ENCODE measurements at regions not wholly inside any gene's neighbourhood (a gene's known extent, or its start where the extent isn't known, plus 50 kb on each side); places are given as distances from the start of the nearest gene placed in this dataset.
A peak's percentile ranks its signal among the peaks of the same experiment; 100 is the strongest.
"Not testable (repeated sequence)": the region's sequence is repeated elsewhere in the genome, so short reads cannot be mapped to it uniquely, and the experiment has no call there.

DNA sequence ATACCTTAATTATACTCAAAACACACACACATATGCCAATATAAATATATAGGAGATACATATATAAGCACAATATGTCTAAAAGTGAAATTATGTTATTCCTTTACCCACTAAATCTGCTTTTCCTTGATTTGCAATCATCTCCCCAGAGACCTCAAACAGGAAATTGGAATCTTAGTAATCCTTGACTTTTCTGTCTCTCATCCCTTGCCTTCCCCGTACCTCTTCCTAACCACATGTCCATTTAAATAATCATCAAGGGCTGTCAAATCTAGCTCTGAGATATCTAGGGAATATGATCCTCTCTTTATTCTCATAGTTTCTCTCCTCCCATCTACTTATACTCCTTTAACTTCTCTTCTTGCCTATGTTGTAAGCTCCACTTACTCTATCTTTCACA is 336.6 kb downstream of the HGF start:
- DNase-seq (ENCODE audit: low read depth): no peak

DNA sequence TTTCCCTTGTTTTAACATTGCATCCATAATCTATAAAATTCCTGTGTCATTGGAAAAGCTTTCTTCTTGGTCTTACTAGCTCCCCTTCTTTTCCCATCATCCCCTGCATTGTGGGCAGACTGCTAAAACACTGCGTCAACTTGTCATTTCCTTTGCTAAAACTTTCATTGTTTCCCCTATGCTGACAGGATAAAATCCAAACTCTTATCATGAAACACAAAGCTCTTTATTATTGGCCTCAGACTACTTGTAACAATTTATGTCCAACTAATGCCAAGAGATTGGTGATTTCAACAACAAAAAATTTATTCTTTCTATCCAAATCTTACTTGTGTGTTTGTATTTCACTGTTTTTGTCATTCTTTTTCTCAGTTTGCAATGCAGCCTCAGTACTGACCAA is 339.1 kb downstream of the HGF start:
- no peak for DNase-seq (ENCODE audit: low read depth)

DNA sequence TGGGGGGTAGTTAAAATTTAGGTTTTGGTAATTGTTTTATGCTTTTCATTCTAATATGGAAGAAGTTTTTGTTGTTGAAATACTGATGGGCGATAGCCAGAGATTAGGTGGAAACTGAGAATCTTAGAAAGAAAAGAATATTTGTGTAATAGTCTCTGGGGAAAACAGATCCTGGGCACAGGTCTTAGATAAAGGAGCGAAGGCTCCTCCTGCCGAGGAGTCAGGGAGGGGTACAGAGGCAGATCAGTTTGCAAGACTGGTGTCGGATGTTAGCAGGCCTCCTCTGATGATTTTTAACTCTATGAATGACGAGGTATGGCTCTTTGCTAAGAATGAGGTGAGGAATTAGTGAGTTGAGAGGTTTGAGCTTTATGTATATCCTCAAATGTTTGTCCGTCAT is 339.7 kb downstream of the HGF start:
- no peak for DNase-seq (ENCODE audit: low read depth)

DNA sequence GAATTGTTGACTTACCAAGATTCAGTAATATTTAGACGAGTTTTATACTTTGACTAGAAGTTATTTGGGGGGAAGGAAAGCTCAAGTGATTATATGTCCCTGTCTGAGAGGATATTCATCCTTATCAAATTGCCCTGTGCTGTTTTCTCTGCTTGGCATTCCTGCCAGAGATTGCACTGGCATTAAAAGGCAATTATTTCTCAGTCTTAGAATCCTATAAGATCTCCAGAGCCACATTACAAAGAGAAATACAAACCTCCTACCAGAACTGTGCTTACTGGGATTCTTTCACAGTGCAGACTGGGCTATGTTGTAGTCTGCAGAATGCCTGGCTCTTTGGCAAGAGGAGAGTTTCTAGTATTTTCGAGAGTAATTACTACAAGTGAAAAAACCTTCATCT is 342.4 kb downstream of the HGF start:
- DNase-seq (ENCODE audit: low read depth): no peak

DNA sequence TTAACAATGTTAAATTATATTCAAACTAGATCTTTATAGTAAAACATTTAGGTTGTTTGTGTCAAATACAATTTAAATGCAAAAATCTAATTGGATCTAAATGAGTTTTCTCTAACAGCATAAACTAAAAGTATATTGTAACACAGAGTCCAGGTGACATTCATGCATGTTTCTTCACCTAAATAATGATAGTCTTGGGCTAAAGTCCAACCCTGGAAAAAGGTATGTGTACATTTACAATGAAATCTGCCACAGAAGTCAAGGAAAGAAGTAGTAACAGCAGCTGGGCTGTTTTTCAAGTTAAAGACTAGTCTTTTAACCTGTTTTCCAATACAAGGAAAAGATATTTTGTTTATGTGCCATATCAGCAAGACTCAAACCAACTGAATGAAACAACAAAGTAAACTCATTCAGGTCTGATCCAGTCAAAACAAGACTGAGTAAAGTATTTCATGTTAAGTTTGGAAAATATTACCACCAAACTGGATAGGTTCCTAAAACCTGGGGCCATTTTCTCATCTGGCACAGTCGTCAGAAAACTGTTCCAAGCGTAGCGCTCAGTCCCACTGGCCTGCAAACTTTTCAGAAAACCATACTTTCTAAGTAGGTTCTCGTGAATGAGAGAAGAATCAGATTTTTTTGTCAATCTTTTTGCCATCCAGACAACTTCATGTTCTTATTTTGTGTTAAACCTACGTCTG is 349.2 kb downstream of the HGF start:
- DNase-seq (ENCODE audit: low read depth): no peak

DNA sequence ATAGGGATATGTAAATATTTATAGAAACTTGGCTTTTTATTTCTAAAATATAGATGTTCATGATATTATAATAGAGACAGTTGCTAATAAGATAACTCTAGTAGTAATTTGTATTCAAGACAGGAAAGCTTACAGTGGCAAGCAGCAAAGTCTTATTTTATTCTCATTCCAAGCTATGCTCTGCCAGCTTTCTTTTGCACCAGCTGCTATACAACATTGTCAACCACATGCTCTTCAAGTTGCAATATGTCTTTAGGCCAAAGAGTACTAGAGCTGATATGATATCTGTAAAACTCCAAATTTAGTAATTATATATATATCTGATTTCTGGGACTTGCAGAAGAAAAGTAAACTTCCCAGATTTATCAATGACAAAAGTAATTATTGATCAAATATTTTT is 350.1 kb downstream of the HGF start:
- no peak for DNase-seq (ENCODE audit: low read depth)

DNA sequence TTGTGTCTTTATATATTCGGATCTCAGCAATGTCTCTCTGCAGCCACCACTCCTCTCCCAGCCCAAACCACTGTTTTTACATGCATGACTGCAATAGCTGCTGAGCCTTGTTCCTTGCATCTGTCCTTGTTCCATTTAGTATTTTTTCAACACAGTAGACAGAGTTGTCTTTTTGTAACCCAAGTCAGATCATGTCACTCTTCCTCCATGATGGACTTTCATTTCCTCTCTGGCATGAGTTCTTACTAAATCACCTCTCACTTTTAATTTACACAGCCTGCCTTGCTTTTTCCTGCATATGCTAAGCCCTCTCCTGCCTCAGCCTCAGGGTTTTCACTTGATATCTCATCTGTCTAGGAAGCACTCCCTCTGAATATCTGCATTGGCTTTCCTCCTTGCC is 353.2 kb downstream of the HGF start:
- no peak for DNase-seq (ENCODE audit: low read depth)

DNA sequence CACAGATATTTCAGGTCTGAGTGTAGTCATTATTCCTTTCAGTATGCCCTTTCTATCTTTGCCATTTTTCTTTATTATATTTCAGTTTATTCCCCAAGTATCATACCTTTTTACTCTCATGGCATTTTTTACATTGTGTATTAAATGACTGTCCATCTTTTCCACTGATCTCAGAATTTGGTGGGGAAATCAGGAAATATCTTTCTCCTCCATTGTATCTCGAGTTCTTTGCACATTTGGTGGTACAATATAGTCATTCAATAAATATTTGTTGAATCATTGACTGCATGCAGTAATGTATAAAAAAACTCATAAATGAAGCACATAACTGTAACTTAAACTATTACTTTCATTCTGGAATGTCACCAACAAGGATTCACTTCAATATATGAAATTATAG is 354.7 kb downstream of the HGF start:
- no peak for DNase-seq (ENCODE audit: low read depth)

DNA sequence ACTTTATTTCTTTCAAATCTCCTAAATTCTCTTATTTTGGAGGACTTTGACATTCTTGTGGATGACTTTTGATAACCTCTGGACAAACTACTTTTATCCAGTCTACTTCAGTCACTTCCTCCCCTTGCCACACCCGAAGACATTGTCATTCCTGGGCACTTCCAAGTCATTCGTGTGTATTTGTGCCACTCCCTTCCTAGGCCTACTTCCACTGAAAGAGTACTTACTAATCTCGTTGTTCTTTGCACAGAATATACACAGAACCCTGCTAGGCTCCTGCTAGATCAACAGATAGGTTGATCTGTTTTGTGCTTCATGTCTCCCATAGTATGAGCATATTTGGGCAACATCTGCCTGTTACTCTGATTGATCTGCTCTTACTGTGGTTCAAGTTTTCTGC is 355.4 kb downstream of the HGF start:
- DNase-seq (ENCODE audit: low read depth): no peak

DNA sequence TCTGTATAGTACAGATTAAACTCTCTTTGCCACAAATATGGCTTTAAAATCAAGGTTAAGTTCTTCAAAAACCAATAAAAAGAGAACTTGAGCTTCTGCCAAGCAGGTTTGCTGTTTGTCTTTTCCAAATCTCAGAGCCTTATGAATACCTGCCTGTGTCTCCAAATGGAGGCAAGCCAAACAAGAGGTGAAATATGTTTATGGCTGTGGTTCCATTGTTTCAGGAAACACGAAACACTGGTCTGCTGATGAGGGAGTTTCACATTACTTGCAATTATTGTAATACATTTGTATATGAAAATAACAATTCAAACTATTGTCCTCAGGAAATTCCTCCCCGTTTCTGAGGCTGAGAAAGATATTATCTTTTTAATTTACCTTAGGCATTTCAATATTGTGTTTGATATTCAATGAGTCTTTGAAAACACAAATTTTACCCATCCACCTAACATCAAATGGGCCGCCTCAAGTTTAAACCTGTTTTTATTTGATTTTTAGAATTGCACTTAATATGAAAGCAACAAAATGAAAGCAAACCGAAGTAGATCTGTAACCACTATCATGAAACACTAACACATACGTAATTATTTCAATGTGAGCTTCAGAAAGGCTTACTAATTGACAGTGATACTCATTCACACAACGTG is 359.3 kb downstream of the HGF start:
- DNase-seq (ENCODE audit: low read depth): no peak

DNA sequence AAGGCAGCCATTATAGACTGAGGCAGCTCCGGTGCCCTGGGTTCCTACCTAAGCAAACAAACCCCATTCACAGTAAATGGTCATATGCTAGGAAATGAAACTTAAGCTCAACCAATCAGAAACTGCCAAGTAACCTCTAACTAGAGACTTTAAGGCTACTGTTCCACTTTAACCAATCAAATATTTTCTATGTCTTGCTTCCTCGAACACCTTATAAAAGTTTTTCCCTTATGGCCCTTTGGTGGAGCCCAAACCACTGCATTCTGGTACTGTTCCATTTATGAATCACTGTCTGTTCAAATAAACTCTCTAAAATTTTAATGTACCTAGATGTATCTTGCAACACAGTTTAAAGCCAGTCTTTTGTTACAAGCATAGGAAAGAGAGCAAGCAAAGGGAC is 361.1 kb downstream of the HGF start:
- DNase-seq (ENCODE audit: low read depth): no peak

DNA sequence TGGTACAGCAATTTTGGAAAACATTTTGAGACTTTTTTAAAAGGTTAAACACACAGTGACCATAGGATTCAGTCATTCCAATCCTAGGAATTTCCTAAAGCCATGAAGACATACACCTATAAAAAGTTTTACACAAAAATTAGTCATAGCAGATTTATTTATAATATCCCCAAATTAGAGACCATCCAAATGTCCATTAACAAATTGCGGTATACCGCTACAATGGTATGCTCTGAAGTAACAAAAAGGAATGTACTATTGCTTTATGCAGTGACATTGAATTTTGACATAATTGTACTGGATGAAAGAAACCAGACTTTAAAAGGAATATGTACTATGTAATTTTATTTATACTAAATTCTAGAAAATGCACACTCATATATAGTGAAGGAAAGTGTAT is 362.8 kb downstream of the HGF start:
- DNase-seq (ENCODE audit: low read depth): no peak

DNA sequence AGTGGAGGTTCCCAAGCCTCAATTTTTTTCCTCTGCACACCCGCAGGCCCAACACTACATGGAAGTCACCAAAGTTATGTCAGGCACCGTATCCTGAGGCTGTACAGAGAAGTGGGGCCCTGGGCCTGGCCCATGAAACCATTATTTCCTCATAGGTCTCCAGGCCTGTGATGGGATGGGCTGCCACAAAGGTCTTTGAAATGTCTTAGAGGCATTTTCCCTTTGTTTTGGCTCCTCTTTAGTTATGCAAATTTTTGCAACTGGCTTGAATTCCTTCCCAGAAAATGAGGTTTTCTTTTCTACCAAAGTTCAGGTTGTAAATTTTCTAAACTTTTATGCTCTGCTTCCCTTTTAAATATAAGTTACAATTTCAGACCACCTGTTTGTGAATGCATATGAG is 365.2 kb downstream of the HGF start:
- DNase-seq (ENCODE audit: low read depth): no peak

DNA sequence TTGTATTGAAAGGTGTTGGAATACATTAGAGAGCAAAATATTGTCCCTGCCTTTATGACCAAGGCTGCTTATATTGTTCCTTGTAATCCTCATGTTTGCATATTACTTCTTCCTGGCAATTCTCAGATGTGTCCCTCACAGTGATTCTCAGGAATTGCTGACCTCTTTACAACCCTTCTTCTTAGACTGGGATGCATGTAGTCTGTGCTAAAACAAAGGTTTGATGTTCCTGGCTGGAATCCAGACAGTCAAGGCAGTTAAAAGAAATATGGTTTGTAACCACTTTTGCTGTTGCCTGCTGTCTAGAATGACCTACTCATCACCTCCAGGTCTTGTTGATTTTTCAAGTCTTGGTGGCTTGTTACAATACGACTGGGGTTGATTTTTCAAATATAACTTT is 367.6 kb downstream of the HGF start:
- DNase-seq (ENCODE audit: low read depth): no peak

DNA sequence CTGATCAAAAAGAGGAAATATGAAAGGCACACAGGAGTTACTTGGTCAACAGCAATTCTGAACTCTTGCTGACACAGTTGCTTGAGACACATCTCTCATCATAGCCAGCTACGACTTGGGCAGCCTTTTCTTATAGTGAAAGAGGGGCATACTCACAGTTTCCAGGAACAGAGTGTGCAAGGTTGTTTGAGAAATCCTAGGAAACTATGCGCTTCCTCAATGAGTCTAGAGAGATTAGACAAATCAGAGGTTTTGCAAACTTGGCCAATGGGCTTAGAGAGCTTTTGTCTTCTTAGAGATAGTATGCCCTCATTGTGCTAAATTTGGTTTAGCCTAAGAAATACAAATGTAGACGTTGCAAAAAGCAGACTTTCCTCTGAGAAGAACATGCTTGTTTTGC is 370.4 kb downstream of the HGF start:
- no peak for DNase-seq (ENCODE audit: low read depth)

DNA sequence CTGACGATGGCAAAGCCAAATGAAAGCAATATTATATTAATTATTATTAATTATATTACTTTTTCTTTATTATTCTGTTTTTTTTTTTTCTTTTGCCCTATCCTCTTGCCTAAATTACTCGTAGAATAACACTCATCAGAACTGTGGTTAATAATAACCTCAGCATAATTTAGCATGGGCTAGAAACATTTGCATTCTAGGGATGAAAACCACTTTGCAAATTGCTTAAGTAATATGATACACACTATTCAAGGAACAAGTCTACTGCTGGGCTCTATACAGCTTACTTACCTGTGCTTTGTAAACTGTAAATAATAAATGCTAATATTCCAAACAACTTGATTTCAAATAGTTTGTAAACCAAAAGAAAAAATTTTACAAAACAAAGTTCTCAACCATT is 375.8 kb downstream of the HGF start:
- DNase-seq (ENCODE audit: low read depth): no peak

DNA sequence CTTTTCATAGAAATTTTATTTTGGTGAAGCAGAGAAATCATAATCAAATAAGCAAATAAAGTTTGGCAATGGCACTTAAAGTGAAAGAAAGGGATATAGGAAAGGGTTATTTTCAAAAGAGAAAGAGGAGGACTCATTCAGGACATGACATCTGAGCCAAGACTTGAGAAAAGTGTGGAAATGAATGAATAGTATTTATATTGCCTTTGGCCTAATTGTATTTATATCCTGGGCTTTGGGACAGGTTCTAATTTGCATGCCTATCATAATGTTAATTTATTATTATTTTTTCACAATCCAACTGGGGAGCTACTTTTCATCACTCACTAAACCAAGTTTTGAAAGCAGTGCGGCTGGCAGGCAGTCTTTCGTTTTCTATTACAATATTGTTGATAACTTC is 376.8 kb downstream of the HGF start:
- DNase-seq (ENCODE audit: low read depth): no peak

DNA sequence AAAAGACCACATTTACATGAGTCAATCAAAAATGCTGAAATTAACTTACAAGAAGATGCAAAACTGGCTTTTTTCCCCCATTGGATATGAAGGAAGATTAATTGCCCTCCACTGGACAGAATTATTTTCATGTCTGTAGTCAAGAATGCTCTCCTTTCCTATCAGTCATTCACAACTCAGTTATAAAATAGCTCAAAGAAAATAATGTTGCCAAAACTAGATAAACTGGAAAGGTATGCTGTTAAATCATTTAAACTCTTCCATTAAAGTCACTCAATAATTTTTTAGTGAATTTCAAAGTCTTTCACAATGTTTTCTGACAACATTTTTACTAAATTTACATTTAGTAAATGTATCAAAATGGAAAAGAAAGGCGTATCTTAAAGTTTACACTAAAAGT is 384.5 kb downstream of the HGF start:
- no peak for DNase-seq (ENCODE audit: low read depth)

DNA sequence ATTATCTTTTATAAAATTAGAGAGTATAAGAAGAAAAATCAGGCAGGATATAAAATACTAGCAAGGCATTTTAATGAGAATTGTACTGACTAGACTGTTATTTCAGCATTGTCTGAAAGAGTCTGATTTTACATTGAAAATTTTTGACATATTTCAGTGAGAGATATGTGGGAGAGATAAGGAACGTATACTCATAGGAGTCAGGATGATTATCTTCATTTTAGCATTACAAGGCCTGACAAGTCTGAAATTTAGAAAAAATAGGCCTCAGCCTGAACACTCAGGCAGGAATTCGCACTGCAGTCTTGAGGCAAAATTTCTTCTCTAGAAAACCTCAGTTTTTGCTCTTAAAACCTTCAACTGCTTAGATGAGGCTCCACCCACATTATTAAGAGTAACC is 386.0 kb downstream of the HGF start:
- no peak for DNase-seq (ENCODE audit: low read depth)

DNA sequence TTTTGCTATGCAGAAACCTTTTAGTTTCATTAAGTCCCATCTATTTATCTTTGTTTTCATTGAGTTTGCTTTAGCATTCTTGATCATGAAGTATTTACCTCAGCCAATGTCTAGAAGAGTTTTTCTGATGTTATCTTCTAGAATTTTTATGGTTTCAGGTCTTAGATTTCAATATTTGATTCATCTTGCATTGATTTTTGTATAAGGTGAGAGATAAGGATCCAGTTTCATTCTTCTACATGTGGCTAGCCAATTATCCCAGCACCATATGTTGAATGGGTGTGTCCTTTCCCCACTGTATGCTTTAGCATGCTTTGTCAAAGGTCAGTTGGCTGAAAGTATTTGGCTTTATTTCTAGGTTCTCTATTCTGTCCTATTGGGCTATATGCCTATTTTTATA is 395.2 kb downstream of the HGF start:
- not testable (repeated sequence) for DNase-seq (ENCODE audit: low read depth)

DNA sequence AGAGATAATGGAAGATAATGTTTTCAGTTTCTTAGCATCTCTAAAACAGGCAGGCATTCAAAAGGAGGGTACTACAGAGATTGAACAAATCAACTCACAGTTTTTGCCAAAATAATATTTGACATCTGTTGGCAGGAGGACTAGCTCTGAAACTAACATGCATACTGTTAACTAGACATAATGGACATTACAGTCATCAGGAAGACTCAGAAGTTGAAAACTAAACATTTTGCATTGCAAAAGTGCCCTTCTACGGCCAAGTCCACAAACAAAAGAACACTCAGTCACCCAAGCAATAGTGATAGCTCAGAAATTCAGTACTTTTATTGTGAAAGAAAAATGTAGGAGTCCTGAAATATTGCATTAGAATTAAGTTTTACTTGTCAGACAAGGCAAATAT is 399.0 kb downstream of the HGF start:
- no peak for DNase-seq (ENCODE audit: low read depth)

DNA sequence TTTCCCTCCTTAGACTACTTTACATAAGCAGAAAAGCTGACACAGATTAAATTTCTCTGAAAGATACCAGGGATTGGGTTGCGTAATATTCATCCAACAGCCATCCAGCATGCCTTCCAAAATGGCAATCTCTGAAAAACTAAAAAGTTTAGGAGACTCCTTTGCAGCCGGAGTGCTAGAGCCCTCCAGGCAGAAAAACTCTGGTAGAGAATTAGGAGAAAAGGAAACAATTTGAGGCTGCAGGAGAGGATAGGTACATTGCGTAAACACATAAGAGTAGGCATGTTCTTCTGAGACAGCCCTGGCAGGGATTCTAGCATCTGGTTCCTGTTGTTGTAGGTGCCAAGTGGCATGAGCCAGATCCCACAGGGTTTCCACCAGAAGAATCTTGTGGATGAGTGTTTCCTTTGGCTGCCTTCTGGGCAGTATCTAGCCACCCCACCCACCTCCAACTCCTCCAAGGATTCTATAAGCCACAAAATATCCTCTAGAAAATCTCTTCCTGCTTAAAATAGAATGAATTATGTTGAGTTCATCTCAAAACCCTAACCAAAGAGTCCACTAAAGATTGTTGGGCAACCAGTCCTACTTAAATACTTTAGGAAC is 402.4 kb downstream of the HGF start:
- peak; percentile 80 for DNase-seq (ENCODE audit: low read depth)

DNA sequence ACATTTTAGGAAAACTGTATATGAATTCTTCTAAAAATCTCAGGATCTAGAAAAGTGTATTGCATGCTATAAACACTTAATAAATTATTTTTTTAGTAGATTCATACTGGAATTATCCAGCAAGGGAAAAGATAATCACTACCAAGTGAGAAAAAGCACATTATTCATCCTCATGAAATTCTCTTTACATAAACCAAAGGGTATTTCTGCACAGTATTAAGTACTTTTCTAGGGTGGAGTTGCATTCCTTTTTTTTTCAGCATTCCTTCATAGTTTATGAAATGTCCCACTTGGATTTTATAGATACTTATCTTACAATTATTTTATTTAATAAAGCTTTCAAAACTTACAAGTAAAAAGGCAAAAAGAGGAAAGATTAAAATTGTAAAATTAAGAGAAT is 403.3 kb downstream of the HGF start:
- no peak for DNase-seq (ENCODE audit: low read depth)

DNA sequence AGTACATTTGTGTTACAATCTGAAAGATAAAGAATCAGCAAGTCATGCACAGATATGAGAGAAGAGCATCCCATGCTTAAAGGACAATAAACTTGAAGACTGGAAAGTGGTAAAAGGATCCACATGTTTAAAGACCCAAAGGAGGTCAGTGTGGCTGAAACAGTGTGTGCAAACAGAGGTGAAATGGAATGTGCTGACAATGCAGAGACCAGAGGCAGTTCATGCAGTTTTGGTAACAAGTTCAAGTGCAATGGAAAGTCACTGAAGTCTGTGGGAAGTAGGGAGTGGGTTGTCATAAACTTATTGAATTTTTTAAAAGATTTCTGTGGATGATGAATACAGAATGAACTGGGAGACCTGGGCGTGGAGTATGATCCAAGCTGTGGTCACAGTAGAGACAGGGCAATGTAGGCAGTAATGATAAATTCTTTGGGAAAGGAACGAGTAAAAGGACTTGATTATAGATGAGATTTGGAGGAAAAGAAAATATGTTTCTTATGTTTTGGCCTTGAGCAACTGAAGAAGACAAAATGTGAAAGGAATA is 408.0 kb downstream of the HGF start:
- no peak for DNase-seq (ENCODE audit: low read depth)

Data from GM04503 (cell line).